SU-DHL-6 (cell line): ENCODE measurements at regions not wholly inside any gene's neighbourhood (a gene's known extent, or its start where the extent isn't known, plus 50 kb on each side); places are given as distances from the start of the nearest gene placed in this dataset.

Experiments used
- H2AFZ ChIP-seq: fragments of 200-600 bp; sonication (generic); 2 replicates; pipeline ENCODE4 v1.6.1; 2014; ENCODE audit warnings: low read depth, mild to moderate bottlenecking, moderate library complexity, mixed read lengths, antibody characterized with exemption, low read length; ENCODE audit not compliant: severe bottlenecking
- H3F3A ChIP-seq: fragments of 200-600 bp; shearing (Covaris generic); 2 replicates; pipeline ENCODE4 v1.6.0; 2016; ENCODE audit warnings: antibody characterized with exemption, mild to moderate bottlenecking; ENCODE audit not compliant: insufficient read depth
- H3K27ac ChIP-seq: fragments of 200-600 bp; sonication (generic); 2 replicates; pipeline ENCODE4 v1.5.1; 2016; ENCODE audit warnings: low read depth, mild to moderate bottlenecking, low read length, moderate library complexity, mixed read lengths
- H3K27me3 ChIP-seq: fragments of 200-600 bp; sonication (generic), shearing (Covaris generic); 2 replicates; pipeline ENCODE4 v1.6.0; 2014; ENCODE audit warnings: mild to moderate bottlenecking, low read length
- H3K36me3 ChIP-seq: fragments of 200-600 bp; sonication (generic); 2 replicates; pipeline ENCODE4 v1.6.1; 2014; ENCODE audit warnings: mild to moderate bottlenecking, low read length, mixed read lengths
- H3K4me2 ChIP-seq: fragments of 300-600, 200-600 bp; shearing (Covaris generic), sonication (generic); 2 replicates; pipeline ENCODE4 v1.6.0; 2014; ENCODE audit warnings: low read length, low read depth, mild to moderate bottlenecking; ENCODE audit not compliant: poor library complexity, severe bottlenecking
- H3K4me3 ChIP-seq: fragments of 200-600 bp; sonication (generic); 2 replicates; pipeline ENCODE4 v1.5.1; 2014; ENCODE audit warnings: antibody characterized with exemption, low read length, mild to moderate bottlenecking, mixed read lengths; ENCODE audit not compliant: insufficient read depth, poor library complexity, severe bottlenecking
- H3K79me2 ChIP-seq: fragments of 200-600 bp; sonication (generic); 2 replicates; pipeline ENCODE4 v1.6.1; 2014; ENCODE audit warnings: mild to moderate bottlenecking, low read length, moderate library complexity; ENCODE audit not compliant: insufficient read depth
- H3K9ac ChIP-seq: fragments of 200-600 bp; sonication (generic); 2 replicates; pipeline ENCODE4 v1.7.0; 2014; ENCODE audit warnings: mild to moderate bottlenecking, low read length
- H3K9me2 ChIP-seq: fragments of 200-600 bp; sonication (generic); replicated peaks from 2 replicates; pipeline ENCODE4 v1.6.1; 2014; ENCODE audit warnings: low read length; ENCODE audit not compliant: insufficient read depth
- H3K9me3 ChIP-seq: fragments of 200-600 bp; sonication (generic); 2 replicates; pipeline ENCODE4 v1.6.1; 2014; ENCODE audit warnings: low read length, mixed read lengths; ENCODE audit not compliant: insufficient read depth
- H4K20me1 ChIP-seq: fragments of 200-600 bp; sonication (generic); 2 replicates; pipeline ENCODE4 v1.6.1; 2014; ENCODE audit warnings: low read depth, mild to moderate bottlenecking, antibody characterized with exemption, low read length, moderate library complexity, mixed read lengths
- CTCF ChIP-seq: fragments of 200-600 bp; sonication (generic); IDR thresholded peaks from one replicate; pipeline ENCODE4 v1.5.1; 2017; ENCODE audit warnings: antibody characterized with exemption, mild to moderate bottlenecking, low read length, moderate library complexity; ENCODE audit not compliant: insufficient read depth, poor library complexity, severe bottlenecking
- EZH2phosphoT487 ChIP-seq: fragments of 200-600 bp; sonication (generic), shearing (Covaris generic); conservative IDR thresholded peaks from 2 replicates; pipeline ENCODE4 v1.6.1; 2018; ENCODE audit warnings: mild to moderate bottlenecking, antibody characterized with exemption, low read length, moderate library complexity, mixed read lengths

GRCh38 chr5:159660401-159660800 is 255.9 kb upstream of the ADRA1B start:
- Histone ChIP-seq H3K27ac (no peak overlapping the region), H4K20me1 (no peaks in the 10 kb centered on the region), H3F3A (no peaks in the 10 kb centered on the region), H3K9ac (no peak overlapping the region), H3K27me3 (no peaks in the 10 kb centered on the region), H3K9me3 (no peaks in the 10 kb centered on the region), H3K4me2 (no peak overlapping the region), H3K79me2 (no peaks in the 10 kb centered on the region), H3K9me2 (no peaks in the 10 kb centered on the region), H3K36me3 (no peaks in the 10 kb centered on the region), H3K4me3 (no peak overlapping the region), H2AFZ (no peak overlapping the region)
- TF ChIP-seq EZH2phosphoT487 (no peak), CTCF (no peak)

- H3K79me2 ChIP-seq, result no peaks in the 10 kb centered on the region
- TF ChIP-seq CTCF, result no peak
- no peak for TF ChIP-seq EZH2phosphoT487
- no peak overlapping the region for H3K9ac ChIP-seq
- no peaks in the 10 kb centered on the region for H4K20me1 ChIP-seq
- H3K9me3 ChIP-seq, result no peaks in the 10 kb centered on the region
- no peak overlapping the region for H3K4me3 ChIP-seq
- H3K9me2 ChIP-seq, result no peaks in the 10 kb centered on the region
- no peak overlapping the region for H3K27ac ChIP-seq
- no peak overlapping the region for H3K4me2 ChIP-seq
- H3K36me3 ChIP-seq, result no peaks in the 10 kb centered on the region
- no peak overlapping the region for H2AFZ ChIP-seq
- H3F3A ChIP-seq, result no peaks in the 10 kb centered on the region
- no peaks in the 10 kb centered on the region for H3K27me3 ChIP-seq
Measured at GRCh38 chr5:159663986-159664385, 252.3 kb upstream of the ADRA1B start.

GRCh38 chr5:159667286-159667685 is 249.0 kb upstream of the ADRA1B start:
- no peaks in the 10 kb centered on the region for H3K27me3 ChIP-seq
- no peak overlapping the region for H3K4me2 ChIP-seq
- no peak overlapping the region for H2AFZ ChIP-seq
- no peak overlapping the region for H3K27ac ChIP-seq
- H3K4me3 ChIP-seq, result no peak overlapping the region
- H3K9me2 ChIP-seq, result no peaks in the 10 kb centered on the region
- no peaks in the 10 kb centered on the region for H4K20me1 ChIP-seq
- no peak overlapping the region for H3K9ac ChIP-seq
- no peaks in the 10 kb centered on the region for H3K79me2 ChIP-seq
- TF ChIP-seq EZH2phosphoT487 (no peak), CTCF (no peak)
- no peaks in the 10 kb centered on the region for H3F3A ChIP-seq
- no peaks in the 10 kb centered on the region for H3K36me3 ChIP-seq
- no peaks in the 10 kb centered on the region for H3K9me3 ChIP-seq
